ENCODE measurements at regions not wholly inside any gene's neighbourhood (a gene's known extent, or its start where the extent isn't known, plus 50 kb on each side); places are given as distances from the start of the nearest gene placed in this dataset.
A peak's percentile ranks its signal among the peaks of the same experiment; 100 is the strongest.

DNA sequence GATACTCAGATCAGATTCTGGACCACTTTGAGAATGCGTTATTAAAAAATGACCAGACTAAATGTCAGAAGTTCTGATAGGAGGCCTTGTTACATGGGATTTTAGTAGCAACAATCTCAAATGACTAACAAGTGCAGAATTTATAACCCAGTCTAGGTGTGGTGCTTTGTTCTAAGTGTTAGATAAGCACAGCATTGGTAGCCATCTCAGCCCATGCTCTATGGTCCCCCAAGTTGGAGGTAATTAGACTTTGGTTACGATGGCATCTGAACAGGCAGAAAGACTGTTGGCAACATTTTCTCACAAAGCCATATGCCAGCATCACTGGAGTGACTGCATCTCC is 140.4 kb upstream of the RPS23 start (continued):
- TF ChIP-seq, protein P1, sequence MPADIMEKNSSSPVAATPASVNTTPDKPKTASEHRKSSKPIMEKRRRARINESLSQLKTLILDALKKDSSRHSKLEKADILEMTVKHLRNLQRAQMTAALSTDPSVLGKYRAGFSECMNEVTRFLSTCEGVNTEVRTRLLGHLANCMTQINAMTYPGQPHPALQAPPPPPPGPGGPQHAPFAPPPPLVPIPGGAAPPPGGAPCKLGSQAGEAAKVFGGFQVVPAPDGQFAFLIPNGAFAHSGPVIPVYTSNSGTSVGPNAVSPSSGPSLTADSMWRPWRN (IDR thresholded peaks at IDR 0.05; ENCODE audit: low read depth) = no peak
- TF ChIP-seq MED1 (CRISPR knock-in tag; IDR thresholded peaks at IDR 0.05; ENCODE audit: borderline replicate concordance) (no peak), BRF1 (IDR thresholded peaks at IDR 0.05; ENCODE audit: borderline replicate concordance, extremely low read depth, insufficient read length) (no peak), TCF7 (IDR thresholded peaks at IDR 0.05; ENCODE audit: borderline replicate concordance) (no peak), ZNF431 (CRISPR knock-in tag; IDR thresholded peaks at IDR 0.05) (no peak)
- TF ChIP-seq, protein P2, sequence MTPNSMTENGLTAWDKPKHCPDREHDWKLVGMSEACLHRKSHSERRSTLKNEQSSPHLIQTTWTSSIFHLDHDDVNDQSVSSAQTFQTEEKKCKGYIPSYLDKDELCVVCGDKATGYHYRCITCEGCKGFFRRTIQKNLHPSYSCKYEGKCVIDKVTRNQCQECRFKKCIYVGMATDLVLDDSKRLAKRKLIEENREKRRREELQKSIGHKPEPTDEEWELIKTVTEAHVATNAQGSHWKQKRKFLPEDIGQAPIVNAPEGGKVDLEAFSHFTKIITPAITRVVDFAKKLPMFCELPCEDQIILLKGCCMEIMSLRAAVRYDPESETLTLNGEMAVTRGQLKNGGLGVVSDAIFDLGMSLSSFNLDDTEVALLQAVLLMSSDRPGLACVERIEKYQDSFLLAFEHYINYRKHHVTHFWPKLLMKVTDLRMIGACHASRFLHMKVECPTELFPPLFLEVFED (CRISPR knock-in tag; conservative IDR thresholded peaks at IDR 0.05) = no peak

DNA sequence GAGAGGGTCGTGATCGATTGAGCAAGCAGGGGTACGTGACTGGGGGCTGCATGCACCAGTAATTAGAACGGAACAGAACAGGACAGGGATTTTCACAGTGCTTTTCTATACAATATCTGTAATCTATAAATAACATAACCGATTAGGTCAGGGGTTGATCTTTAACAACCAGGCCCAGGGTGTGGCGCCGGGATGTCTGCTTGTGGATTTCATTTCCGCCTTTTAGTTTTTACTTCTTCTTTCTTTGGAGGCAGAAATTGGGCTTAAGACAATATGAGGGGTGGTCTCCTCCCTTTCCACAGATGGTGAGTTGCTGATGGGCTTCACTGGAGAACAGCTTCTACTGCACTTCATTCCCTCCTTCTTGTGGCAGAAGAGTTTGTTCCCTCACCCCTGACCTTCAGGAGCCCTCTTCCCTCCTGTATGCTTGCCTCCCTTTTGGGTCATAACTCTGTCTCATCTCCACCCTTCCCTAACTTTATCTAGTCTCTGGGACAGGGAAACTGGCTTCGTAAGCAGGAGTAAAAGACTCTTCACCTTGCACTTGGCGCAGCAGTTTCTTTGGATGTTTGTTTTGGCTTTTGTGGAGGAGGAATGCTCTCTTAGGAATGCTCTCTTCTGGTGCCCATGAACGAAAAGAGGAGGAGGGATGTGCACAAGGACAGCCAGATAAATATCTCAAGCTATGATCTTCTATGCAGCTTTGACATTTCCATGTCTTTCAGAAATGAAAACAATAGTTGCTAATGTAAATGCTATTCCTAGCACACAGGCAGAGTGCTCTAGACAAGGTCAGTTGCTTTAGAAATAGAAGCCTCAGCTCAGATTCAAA is 139.8 kb upstream of the RPS23 start:
- no TSS peak for BruUV-seq (replicated peaks)
- TF ChIP-seq PRMT5 (CRISPR knock-in tag; IDR thresholded peaks at IDR 0.05) (no peak), HDAC2 (IDR thresholded peaks at IDR 0.05) (no peak), MCM7 (IDR thresholded peaks at IDR 0.05) (no peak), ZNF436 (CRISPR knock-in tag; IDR thresholded peaks at IDR 0.05) (no peak), ZNF780A (CRISPR knock-in tag; IDR thresholded peaks at IDR 0.05) (no peak), TAL1 (IDR thresholded peaks at IDR 0.05) (peak; percentile 20; the same call in 1 of the 2 replicates), ZNF140 (CRISPR knock-in tag; IDR thresholded peaks at IDR 0.05) (no peak), ZNF175 (CRISPR knock-in tag; IDR thresholded peaks at IDR 0.05; ENCODE audit: low read depth) (no peak), EP300 (IDR thresholded peaks at IDR 0.05; ENCODE audit: low read length) (peak; percentile 44), SRF (CRISPR knock-in tag; IDR thresholded peaks at IDR 0.05) (no peak)
- TF ChIP-seq, protein P3, sequence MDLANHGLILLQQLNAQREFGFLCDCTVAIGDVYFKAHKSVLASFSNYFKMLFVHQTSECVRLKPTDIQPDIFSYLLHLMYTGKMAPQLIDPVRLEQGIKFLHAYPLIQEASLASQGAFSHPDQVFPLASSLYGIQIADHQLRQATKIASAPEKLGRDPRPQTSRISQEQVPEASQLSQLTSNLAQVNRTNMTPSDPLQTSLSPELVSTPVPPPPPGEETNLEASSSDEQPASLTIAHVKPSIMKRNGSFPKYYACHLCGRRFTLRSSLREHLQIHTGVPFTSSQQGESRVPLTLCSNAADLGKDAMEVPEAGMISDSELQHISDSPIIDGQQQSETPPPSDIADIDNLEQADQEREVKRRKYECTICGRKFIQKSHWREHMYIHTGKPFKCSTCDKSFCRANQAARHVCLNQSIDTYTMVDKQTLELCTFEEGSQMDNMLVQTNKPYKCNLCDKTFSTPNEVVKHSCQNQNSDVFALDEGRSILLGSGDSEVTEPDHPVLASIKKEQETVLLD (IDR thresholded peaks at IDR 0.05) = no peak

More for the DNA sequence above, 139.8 kb upstream of the RPS23 start:
- CTCF ChIA-PET (ENCODE audit: low intra/inter-chr PET ratio) = no interaction called here
- Histone ChIP-seq H3K36me3 (ENCODE audit: control insufficient read depth, insufficient read depth, low read length) (no peaks in the 10 kb centered on the region), H3K4me2 (ENCODE audit: insufficient read depth, low read length) (peak overlapping the region; percentile 26), H2AFZ (ENCODE audit: low read depth, low read length) (peak overlapping the region; percentile 82), H3K79me2 (ENCODE audit: control insufficient read depth, insufficient read depth, low read length) (no peaks in the 10 kb centered on the region), H3K9me3 (replicated peaks; ENCODE audit: control insufficient read depth, insufficient read depth, low read depth, low read length) (no peaks in the 10 kb centered on the region), H3K27ac (ENCODE audit: extremely low read depth, low read depth, low read length) (peak overlapping the region; percentile 69), H3K9ac (ENCODE audit: insufficient read depth in 1 of 2, low read depth in 2 of 2, low read length in 2 of 2) (0 out of 4 replicates have a peak overlapping the region, but pooled peaks of 1 of the 2 experiments have one; percentile 10), H3K4me3 (no peak overlapping the region), H3K27me3 (ENCODE audit: control insufficient read depth in 2 of 2, insufficient read depth in 2 of 2, low read length in 2 of 2) (no peaks in the 10 kb centered on the region), H3K9me1 (ENCODE audit: control insufficient read depth, insufficient read depth, low read length) (no peaks in the 10 kb centered on the region), H3K4me1 (replicated peaks in 1 of 2; ENCODE audit: control insufficient read depth in 2 of 2, insufficient read depth in 2 of 2, low read length in 2 of 2) (peaks cover 9 to 60% of the 10 kb centered on the region in 2 experiments), H4K20me1 (replicated peaks; ENCODE audit: control insufficient read depth, insufficient read depth, low read length) (no peaks in the 10 kb centered on the region)
- ATAC-seq (no peak), FAIRE-seq (no peak), DNase-seq (ENCODE audit: extremely low read depth in 1 of 4, low spot score in 3 of 4) (no peak)
- POLR2A ChIA-PET = interaction anchor here (0.6 kb wide), 1 partner anchor 66 kb away, joined by 3 read pairs; no protein-coding TSS in a partner anchor
- in situ Hi-C loops (cut with MboI) (no loop called here), intact Hi-C loops (cut with micrococcal nuclease) (no loop called here)
- WGBS (ENCODE audit: insufficient coverage, low coverage, missing lambda C conversion rate) = 27% methylated on average over 11 of the region's 11 CpGs
